Calu3 (cell line): ENCODE measurements at regions not wholly inside any gene's neighbourhood (a gene's known extent, or its start where the extent isn't known, plus 50 kb on each side); places are given as distances from the start of the nearest gene placed in this dataset.

Source experiments
- BruUV-seq: library from RNA; stranded (reverse); fragments of 400-500 nt; replicated peaks from 2 replicates; lab custom pipeline; 2021; lab: Mats Ljungman, UMichigan
- CTCF ChIA-PET: fragments of 300-600 bp; sonication (Branson Sonifier 250); formaldehyde crosslinking; loops from one replicate; lab custom pipeline; 2022; ENCODE audit warnings: antibody characterized with exemption; lab: Charles Lee
- DNase-seq: peaks from one replicate; pipeline ENCODE4 v3.0.0; 2022
- H3K27ac Mint-ChIP-seq: one replicate; pipeline ENCODE4 v1.8.0; 2022; ENCODE audit warnings: mixed read lengths; ENCODE audit not compliant: unreplicated experiment
- H3K27me3 Mint-ChIP-seq: one replicate; pipeline ENCODE4 v1.8.0; 2022; ENCODE audit warnings: mixed read lengths; ENCODE audit not compliant: unreplicated experiment
- H3K36me3 Mint-ChIP-seq: one replicate; pipeline ENCODE4 v1.8.0; 2022; ENCODE audit warnings: mild to moderate bottlenecking, moderate library complexity, mixed read lengths; ENCODE audit not compliant: insufficient read depth, unreplicated experiment
- H3K4me1 Mint-ChIP-seq: one replicate; pipeline ENCODE4 v1.8.0; 2022; ENCODE audit warnings: mild to moderate bottlenecking, low read depth, mixed read lengths; ENCODE audit not compliant: unreplicated experiment
- H3K4me3 Mint-ChIP-seq: one replicate; pipeline ENCODE4 v1.8.0; 2022; ENCODE audit warnings: mild to moderate bottlenecking, low read depth, moderate library complexity, mixed read lengths; ENCODE audit not compliant: unreplicated experiment
- H3K9me3 Mint-ChIP-seq: one replicate; pipeline ENCODE4 v1.8.0; 2022; ENCODE audit warnings: low read depth, mixed read lengths; ENCODE audit not compliant: unreplicated experiment
- CTCF ChIP-seq: fragments of 200-600 bp; IDR thresholded peaks from one replicate; pipeline ENCODE4 v1.8.0; 2022; ENCODE audit warnings: antibody characterized with exemption; ENCODE audit not compliant: unreplicated experiment
- intact Hi-C: fragments of 100-400 bp; cut with micrococcal nuclease; formaldehyde crosslinking; loops from one replicate; pipeline ENCODE4 v1.10.0; 2022; ENCODE audit not compliant: unreplicated experiment

GRCh38 chr19:29429021-29429420, 96.8 kb upstream of the VSTM2B start:
- no peak for DNase-seq
- H3K4me3 Mint-ChIP-seq: no peak overlapping the region
- H3K27ac Mint-ChIP-seq: no peak overlapping the region
- H3K9me3 Mint-ChIP-seq: peaks cover 4% of the 10 kb centered on the region
- TF ChIP-seq CTCF: no peak
- H3K27me3 Mint-ChIP-seq: peaks cover 43% of the 10 kb centered on the region
- CTCF ChIA-PET: interaction anchor here (1.0 kb wide), 1 partner anchor 9 kb away, joined by 3 read pairs; no protein-coding TSS in a partner anchor
- BruUV-seq: no TSS peak
- H3K4me1 Mint-ChIP-seq: no peaks in the 10 kb centered on the region
- intact Hi-C loops: no loop called here
- no peaks in the 10 kb centered on the region for H3K36me3 Mint-ChIP-seq

- peaks cover 4% of the 10 kb centered on the region for H3K9me3 Mint-ChIP-seq
- no peak for TF ChIP-seq CTCF
- CTCF ChIA-PET: interaction anchor here (1.0 kb wide), 1 partner anchor 10 kb away, joined by 3 read pairs; no protein-coding TSS in a partner anchor
- H3K27me3 Mint-ChIP-seq: peaks cover 38% of the 10 kb centered on the region
- BruUV-seq: no TSS peak
- no peak overlapping the region for H3K4me3 Mint-ChIP-seq
- no peaks in the 10 kb centered on the region for H3K4me1 Mint-ChIP-seq
- no peak overlapping the region for H3K27ac Mint-ChIP-seq
- intact Hi-C loops: no loop called here
- H3K36me3 Mint-ChIP-seq: no peaks in the 10 kb centered on the region
- no peak for DNase-seq
These were observed 96.2 kb upstream of the VSTM2B start for GRCh38 chr19:29429581-29429980.

DNA sequence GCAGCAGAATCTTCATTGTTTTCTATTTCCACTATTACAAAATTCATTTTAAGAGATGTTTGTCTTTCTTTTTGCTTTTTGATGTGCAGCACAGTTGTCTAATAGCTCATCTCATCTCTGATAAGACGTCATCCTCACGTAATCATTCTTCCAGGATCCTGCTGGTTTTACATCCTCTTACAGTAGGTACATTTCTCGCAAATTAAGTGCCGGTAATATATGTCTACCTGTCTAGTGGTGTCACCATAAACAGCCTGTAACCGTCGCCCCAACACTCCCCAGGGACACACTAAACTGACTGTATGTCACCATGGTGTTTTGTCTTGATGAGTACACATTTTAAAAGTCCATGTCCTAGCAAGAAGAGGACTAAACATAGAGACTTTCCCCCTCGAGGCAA, 94.5 kb upstream of the VSTM2B start:
- no peak for TF ChIP-seq CTCF
- H3K4me1 Mint-ChIP-seq: no peaks in the 10 kb centered on the region
- no peak for DNase-seq
- no peak overlapping the region for H3K27ac Mint-ChIP-seq
- H3K36me3 Mint-ChIP-seq: no peaks in the 10 kb centered on the region
- peaks cover 20% of the 10 kb centered on the region for H3K27me3 Mint-ChIP-seq
- CTCF ChIA-PET: no interaction called here
- intact Hi-C loops: no loop called here
- BruUV-seq: no TSS peak
- peaks cover 7% of the 10 kb centered on the region for H3K9me3 Mint-ChIP-seq
- no peak overlapping the region for H3K4me3 Mint-ChIP-seq

DNA sequence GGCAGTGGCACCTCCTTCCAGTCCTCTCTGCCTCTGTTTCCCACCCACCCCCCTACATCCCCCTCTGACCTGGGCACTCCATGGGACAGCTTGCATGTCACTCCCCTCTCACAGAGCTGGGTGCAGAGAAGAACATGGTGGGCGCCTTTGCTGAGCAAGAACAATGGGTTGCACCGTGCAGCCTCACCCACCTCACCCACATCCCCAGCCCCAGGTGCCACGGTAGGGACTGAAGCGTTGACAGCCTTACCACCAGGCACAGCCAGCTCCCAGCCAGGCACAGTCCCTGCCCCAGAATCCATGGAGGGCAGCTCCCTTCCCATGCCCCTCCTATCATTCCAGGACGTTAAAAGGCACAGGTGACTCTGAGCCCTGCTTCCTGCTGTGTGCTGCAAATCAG, 93.1 kb upstream of the VSTM2B start:
- CTCF ChIA-PET: no interaction called here
- H3K27ac Mint-ChIP-seq: no peak overlapping the region
- peaks cover 14% of the 10 kb centered on the region for H3K27me3 Mint-ChIP-seq
- BruUV-seq: no TSS peak
- no peaks in the 10 kb centered on the region for H3K4me1 Mint-ChIP-seq
- no peak for DNase-seq
- no peak overlapping the region for H3K4me3 Mint-ChIP-seq
- no peak for TF ChIP-seq CTCF
- no peaks in the 10 kb centered on the region for H3K36me3 Mint-ChIP-seq
- intact Hi-C loops: no loop called here
- peaks cover 7% of the 10 kb centered on the region for H3K9me3 Mint-ChIP-seq
